ENCODE measurements at regions not wholly inside any gene's neighbourhood (a gene's known extent, or its start where the extent isn't known, plus 50 kb on each side); places are given as distances from the start of the nearest gene placed in this dataset.

DNA sequence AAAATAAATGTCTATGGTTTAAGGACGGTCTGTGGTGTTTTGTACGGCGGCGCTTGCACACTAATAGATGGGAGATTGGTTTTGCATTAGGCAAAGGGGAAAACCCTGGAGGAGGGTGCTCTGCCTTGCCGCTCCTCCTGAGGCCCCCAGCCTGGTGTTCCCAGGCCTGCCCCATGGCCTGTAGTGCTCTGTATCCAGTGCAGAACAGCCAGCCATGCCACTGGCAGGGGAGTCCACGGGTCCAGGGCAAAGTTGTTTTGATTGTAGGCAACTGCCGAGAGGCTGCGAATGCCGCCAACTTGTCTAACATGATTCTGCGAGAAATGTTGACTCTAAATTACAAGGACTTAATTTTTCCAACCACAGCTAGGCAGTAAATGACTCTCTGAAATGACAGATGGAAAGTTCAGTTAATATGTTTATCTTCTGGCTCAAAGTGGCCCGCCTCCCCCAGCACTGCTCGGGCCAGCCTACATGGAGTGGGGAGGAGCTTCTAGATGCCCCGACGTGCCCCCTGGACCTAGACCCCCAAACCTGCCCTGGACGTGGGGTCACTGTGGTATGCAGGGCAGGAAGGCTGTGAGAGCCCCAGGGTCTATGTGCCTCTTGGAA lies 104.6 kb upstream of the GDF10 start:
- no peak for DNase-seq

DNA sequence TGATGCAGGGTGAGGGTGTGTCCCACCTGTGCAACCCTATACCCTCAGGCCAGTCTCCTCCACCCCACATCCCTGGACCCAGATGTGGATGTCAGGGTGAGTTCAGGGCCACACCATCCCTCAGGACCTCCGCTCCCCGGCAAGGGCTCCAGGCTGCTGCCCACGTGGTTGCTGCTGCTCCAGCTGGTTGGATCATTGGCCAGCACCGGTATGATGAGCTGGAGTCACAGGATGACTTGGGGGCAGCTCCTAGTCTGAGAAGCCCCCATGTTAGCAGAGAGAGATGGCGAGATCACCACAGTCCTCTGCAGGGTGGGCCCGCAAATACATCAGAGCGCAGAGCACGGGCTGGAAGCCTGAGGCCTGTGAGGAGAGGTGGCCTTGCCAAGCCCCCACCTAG lies 103.3 kb upstream of the GDF10 start:
- DNase-seq, result no peak

DNA sequence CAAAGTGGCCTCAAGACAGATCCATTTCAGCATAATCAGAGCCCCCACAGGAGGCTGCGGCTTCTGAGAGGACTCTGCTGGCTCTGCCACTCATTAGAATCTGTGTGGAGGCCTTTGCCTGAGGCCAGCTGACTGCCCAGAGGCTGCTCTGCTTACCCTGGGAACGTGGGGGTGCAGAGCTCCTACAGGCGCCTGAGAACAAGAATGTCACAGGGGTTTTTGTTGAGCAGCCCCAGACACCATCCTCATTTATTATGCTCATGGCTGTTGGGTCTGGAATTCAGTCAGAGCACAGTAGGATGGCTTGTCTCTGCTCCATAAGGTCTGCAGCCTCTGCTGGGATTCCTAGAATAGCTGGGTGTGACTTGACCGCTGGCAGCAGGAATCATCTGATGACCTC lies 101.8 kb upstream of the GDF10 start:
- no peak for DNase-seq

DNA sequence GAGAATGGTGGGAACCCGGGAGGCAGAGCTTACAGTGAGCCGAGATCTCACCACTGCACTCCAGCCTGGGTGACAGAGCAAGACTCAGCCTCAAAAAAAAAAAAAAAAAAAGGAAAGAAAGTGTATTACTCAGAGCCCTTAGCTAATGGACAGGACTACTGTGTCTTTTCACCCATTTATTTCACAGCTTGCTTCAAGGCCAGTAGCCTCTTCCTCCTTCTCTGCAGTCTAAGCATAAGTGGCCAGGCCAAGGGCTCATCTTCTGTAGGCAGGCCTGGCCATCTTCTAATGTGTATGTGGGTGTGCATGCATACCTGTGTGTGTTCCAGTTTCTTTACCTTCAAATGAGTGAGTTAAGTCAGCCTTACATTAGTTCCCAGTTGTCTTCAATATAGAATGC lies 94.8 kb upstream of the GDF10 start:
- DNase-seq, result no peak

DNA sequence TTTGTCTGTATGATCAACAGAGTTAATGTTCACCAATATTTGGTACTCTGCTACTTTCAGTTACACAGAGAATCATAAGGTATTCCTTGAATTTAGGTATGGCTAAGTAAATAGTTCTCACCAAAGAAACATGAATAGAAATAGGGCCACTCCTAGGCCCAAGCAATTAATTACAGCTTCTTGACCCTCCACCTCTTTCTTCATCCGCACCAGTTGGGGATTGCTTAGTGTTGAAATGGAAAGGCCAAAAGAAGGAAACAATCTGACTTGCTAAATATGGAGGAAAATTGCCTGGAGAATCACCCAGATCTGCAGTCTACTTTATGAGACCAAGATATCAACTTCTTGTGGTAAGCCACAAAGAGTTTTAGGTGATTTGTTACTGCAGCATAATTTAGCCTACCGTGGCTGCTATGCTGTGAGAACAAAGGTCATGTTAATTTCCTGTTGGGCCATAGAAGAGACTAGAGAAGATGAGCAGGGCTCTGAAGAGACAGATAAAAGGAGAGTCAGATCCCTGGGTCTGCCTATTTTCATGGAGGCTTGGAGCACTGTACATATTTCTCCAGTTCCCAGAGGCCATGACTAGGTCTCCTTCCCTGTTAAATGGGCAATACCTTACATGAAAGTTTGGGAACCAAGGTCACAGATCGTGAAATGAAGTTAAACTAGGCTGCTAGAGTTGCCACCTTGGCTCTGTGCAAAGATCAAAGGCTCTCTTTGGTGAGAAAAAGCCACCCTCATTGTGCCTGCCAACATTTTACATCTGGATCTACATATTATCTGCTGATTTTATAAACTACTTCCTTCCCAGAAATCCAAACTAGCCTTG lies 93.3 kb upstream of the GDF10 start:
- no peak for DNase-seq

DNA sequence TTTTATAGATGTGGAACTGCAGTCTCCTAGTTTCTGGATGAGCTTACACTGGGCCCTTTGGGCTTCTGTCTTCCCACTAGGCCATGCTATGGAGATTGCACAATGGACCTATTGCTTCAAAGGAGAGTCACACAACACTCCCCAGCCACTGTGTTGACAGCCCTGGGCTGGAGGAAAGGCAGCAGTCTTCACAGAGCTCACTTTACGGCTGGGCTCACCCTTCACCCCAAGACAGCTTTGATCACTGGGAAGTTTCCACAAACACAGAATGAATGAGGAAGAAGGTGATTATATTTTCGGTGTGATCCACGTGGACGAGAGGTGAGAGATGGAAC lies 92.7 kb upstream of the GDF10 start:
- no peak for DNase-seq

DNA sequence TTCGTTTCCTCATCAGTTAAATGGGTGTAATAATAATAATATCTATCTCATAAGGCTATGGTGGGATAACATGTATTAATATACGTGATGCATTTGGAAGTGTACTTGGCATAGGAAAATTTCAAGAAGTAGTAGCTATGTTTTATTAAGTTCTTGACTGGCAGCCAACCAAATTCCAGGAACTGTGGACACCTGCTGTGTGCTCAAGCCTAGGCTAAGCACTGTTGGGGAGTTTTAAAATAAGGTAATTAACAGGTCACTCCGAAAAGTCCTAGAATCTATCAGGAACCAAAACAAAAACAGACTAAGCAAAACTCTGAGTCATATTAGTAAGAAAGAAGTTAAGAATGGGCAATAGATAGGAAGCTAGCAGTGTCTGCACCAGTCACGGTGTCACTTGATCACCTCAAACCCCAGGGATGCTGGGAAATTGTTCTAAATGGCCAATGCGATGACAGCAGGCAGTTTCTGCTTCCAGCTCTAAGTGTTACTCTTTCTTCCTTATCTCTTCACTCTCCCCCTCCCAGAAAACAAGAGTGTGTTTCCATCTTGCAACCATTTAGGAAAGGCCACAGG lies 92.0 kb upstream of the GDF10 start:
- no peak for DNase-seq

DNA sequence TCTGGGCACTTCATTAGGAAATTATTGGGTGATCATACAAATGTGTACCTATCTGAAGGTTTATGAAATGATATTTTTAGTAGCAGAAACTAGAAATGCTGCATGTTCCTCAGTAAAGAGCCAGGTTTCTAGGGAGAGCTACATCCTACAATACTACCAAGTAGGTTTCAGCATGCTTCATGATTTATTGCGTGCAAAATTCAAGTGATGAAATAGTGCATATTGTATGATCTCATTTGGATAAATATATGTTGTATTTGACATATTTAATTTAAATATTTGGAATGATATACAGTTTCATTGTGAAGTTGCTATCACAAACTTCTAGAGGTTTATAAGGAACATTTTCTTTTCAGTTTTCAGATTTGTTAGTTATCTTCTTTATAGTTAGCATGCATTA lies 90.5 kb upstream of the GDF10 start:
- DNase-seq, result no peak

DNA sequence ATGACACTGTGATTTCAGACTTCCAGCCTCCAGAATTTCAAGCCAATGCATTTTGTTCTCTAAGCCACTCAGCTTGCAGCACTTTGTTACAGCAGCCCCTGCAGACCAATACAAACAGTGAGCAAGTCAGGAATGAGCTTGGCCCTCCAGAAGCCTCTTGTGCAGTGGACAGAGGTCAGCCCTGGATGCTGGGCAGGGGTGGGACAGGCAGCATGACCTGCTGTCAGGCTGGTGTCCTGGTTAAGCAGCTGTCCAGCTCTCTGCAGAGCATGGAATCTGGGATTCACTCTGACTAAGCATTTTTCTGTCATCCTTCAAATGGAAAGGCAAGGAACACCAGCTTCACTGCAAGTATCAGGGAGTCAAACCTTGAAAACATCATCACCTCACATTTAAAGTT lies 85.5 kb upstream of the GDF10 start:
- no peak for DNase-seq

DNA sequence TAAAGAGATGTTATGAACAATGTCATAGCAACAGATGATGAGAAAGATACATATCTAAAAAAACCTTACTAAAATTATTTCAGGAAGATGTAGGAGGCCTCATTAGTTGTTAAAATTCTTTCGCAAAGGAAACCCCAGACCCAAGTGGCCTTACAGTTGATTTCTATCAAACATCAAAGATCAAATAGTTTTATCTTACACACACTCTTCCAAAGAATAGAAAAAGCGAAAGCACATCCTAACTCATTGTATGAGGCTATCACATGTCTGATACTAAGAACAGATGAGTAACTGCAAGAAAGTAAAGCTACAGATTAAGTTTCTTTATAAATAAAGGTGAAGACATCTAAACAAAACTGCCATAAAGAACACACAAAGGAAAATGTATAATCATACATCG lies 82.9 kb upstream of the GDF10 start:
- no peak for DNase-seq

DNA sequence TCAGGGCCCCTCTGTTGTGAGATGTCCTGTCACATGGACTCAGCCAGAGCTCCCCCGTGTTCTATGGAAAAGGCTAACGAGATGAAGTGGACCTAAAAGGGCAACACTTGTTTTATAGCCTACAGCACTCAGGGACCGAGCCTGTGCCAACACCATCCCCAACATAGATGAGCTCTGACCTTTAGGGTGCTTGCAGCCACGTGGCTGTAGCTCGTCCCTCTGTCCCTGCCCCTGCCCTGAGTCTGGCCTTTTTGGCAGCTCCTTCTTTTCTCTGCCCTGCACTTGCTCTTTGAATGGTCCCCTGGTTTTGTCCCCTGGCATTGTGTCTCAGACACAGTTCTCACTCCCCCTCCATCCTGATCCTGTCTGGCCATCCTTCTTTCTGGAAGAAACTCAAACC lies 81.2 kb upstream of the GDF10 start:
- DNase-seq, result no peak

DNA sequence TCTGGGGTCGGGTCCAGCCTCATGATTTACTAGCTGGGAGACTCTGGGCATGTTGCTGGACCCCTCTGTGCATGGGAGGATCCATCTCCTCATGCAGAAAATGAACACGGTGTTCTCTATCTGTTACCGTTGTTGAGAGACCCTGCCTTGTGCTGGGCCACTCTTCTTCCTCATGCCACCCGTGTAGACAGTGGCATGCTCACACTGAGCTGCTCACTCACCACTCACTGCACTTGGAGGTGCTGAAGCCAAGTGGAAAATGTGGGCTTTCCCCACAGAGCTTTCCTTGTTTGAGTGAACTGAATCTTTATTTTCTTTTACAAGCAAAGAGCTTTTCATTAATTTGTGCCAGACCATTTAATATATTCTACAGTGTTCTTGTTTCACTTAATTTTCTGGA lies 77.5 kb upstream of the GDF10 start:
- DNase-seq, result no peak

DNA sequence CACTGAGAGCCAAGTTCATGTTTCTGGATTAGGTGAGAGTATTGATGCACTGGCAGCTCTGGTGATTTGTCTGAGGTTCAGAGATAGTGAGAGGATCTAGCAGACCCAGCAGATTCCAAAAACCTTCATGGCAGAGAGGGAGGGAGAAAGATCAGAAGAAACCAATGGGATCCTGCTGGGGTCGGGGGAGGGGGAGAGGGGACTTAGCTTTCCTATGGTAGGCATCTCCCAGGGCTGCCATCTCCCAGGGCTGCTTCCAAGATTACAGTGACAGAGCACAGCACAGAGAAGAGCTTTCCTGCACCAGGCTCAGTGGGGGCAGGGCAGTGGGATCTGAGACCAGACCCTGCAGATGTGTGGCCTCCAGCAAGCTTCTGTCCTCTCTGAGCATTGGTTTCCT lies 76.8 kb upstream of the GDF10 start:
- DNase-seq, result no peak

DNA sequence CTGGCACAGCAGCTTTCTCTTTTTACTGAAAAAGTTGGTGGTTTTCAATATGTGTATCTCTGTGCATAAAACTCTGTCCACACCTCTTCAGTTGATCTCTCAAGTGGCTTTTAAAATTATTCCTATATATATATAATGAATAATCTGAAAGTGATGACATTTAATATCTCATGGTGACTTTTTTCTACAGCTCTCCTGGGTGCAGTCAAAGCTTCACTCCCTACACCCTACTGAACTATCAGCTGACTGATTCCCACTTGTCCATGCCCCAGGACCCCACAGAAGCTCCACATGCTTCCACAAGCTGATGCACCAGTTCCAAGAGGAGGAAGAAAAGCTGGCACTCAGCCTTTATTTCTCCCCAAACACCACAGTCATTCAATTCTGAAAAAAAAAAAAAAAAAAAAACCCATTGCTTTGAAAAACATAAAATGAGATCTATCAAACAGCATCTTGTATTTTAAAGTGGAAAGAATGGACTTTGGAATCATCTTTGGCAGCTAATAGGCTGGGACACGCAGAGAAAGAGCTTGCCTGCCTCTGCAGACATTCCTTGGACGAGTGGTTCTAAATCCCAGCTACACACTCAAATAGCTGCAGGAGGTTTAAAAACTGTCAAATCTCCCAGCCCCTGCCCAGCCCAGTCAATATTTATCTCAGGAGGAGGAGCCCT lies 75.3 kb upstream of the GDF10 start:
- DNase-seq, result no peak

DNA sequence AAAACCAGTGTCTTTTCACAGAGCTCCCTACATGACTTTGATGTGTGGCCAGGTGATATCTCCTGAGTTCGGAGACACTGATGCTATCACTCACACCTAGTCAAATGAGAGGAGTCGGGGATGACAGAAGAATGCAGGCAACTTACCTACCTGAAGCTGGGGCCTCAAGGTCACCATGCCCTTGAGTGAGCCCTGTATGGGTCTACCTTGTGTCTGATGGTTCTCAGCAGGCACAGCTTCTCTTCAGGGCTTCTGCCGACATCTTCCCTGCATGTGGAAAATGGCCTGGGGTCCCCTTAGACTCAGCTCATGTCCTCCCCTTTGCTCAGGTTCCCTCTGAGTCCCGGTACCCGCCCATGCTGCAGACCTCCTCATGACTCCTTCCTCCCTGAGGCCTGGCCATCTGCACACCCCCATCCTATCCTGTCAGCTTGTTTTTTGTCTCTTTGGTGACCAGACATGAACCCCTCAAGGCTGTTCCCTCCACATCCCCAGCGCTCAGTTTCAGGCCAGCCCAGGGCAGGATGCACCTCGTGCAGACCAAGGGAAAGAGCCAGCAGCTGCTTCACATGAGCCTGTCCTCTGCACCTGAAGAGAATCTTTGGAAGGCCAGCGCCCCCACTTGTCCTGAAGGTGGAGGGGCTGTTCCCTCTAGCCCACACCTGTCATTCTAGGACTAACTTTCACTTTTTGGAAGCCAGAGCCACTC lies 74.6 kb upstream of the GDF10 start:
- no peak for DNase-seq

DNA sequence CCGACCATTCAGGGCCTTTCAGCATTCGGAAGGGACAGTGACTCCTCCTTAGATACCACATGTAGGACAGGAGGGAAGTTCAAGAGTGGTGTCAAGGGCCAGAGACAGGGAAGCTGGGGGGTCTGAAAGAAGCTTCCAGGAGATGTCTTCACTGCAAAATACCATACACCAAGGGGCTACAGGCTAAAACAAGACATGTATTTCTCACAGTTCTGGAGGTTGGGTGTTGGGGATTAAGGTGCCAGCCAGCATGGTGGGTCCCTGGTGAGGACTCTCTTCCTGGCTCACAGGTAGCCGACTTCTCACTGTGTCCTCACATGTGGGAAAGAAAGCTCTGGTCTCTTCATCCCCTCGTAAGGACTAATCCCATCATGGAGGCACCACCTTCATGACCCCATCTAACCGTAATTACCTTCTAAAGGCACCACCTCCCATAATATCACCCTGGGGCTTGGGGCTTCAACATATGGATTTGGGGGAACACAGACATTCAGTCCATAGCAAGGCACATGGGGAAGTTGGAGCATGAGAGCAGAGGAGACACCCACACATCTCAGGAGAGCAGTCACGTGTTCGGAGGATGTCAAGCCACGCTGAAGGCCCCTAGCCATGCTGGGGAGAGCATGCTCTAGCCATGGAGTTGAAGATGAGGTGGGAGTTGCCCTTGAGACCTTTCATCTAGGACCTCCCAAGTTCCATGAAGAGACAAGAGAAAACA lies 73.9 kb upstream of the GDF10 start:
- DNase-seq, result no peak

DNA sequence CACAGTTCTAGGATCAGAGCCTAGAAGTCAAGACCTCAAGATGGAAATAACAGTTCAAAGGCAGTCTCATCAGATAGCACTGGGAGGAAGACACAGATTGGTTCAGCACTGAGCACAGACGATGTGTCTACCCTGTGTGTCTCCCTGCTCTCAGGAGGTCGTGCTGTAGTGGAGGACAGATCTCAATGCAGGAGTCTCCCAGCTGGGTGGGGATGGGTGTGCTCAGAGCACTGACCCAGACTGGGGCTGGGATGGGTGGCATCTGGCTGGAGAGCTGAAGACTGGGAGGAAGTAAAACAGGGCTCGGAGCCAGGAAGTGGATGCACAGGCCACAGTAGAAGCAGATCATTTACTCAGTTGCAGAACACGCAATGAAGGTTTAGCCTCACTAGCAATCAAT lies 69.5 kb upstream of the GDF10 start:
- DNase-seq, result no peak

DNA sequence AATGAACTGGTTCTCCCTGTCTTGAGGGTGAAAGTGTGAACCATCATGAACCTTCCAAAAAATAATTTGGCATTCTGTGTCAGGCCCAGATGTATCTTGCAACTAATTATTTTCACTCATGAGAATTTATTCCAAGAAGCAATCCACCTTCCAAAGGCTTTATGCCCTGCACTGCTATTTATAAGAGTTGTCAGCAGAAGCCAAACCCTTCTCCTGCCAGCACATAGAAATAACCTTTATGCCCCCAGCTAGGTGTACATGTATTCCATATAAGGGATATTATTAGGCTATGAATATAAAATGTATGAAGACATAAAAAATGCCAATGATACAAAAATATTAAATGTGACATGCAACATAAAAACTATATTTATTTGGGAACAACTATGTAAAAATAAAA lies 69.0 kb upstream of the GDF10 start:
- no peak for DNase-seq

DNA sequence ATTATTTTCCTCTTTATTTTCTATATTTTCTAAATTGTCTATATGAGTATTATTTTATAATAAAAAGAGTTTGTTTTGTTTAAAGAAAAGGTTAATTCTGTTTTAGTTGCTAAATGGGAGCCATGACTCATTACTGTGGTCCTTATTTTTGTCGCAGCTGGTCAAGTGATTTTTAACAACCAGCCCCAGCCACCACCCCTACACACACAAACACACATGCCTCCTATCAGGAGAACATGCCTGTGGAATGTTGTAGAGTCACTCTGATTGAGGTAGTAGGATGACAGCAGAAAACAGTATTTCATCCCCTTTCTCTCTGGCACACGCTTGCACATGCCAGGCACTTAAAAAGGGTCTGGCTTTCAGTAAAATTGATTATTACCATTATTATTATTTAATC lies 68.6 kb upstream of the GDF10 start:
- no peak for DNase-seq

DNA sequence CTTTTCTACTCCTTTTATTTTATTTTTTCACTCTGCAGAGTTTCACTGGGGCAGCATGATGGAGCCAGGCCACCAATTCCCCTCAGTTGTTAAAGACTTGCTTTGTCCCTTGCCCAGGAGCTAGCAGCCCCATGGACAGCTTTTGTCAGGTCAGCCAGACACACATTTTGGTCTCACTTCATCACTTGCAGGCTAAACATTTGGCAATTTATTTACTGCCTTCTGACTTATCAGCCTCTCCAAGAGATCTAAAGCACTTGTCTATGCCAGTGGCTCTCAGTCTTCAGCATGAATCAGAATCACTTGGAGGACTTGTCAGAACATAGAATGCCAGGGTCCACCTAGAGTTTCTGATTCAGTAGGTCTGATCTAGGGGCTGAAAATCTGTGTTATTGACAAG lies 66.4 kb upstream of the GDF10 start:
- no peak for DNase-seq

DNA sequence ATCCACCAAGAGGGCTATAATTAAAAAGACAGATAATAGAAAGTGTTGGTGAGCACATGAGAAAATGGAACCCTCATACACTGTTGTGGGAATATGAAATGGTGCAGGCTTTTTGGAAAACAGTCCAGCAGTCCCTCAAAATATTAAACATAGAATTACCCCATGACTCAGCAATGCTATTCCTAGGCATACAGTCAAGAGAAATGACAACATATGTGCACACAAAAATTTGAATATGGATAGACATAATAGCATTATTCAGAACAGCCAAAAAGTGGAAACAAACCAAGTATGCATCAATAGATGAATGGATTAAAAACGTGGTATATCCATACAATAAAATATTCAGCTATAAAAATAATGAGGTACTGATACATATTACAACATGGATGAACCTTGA lies 64.5 kb upstream of the GDF10 start:
- DNase-seq, result no peak

DNA sequence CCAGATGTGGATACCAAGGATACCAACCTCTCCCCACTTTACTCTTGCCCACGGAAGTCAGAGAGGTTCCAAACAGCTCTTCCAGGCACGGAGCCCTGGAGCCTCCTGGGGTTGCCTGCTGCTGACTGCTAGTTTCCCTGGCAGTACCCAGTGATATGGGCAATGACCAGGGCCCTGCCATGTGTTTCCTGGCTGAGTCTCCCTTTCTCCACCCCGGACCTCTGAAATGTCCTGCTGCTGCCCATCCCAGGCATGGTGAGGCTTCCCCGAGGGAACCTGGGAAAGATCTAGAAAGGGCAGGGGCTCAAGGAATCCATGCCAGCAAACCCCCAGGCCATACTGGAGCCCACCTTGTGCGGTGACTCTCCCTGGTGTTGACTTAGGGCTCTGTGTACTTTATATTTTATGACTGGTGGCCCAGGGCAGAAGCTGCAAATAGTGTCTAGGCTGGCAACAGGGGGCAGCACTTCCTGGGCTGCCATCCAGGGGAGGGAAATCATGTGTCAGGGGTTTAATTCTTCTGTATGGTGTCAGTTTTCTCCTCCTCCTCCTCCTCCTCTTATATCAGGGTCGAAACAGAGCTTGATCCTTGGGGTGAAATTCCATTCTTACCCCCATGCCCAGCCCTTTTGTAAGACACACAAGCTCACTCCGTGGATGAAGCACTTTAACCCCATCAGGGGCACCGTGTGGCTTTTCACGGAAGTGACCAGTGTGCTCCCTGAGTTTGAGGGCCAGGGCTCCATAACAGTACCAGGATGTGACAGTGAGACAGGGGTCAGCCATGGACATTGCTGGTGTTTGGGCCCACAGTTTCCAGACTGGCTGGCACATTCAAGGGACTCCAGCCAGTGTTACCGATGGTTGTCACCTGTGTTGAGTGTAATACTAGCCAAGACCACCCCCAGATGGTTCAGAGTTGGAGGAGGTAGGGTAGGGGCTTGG lies 62.4 kb upstream of the GDF10 start:
- DNase-seq, result no peak

Data from right hindlimb (tissue), 1 donor.